Astrocyte (in vitro differentiated cells and primary cell): ENCODE measurements at regions not wholly inside any gene's neighbourhood (a gene's known extent, or its start where the extent isn't known, plus 50 kb on each side); places are given as distances from the start of the nearest gene placed in this dataset.
A peak's percentile ranks its signal among the peaks of the same experiment; 100 is the strongest.

Experiments used
- DNase-seq: peaks from one replicate; pipeline ENCODE4 v3.0.0-alpha.2; 2010; ENCODE audit warnings: low read depth
- FAIRE-seq: peaks from 2 replicates; lab custom pipeline; 2011; peaks lifted over from hg19 to GRCh38; lab: Jason Lieb, UNC
- H2AFZ ChIP-seq: 2 replicates; pipeline ENCODE4 v1.6.0; 2012; ENCODE audit warnings: low read depth, low read length, inconsistent platforms
- H3K27ac ChIP-seq: 2 replicates; pipeline ENCODE4 v1.5.1; 2011; ENCODE audit warnings: low read depth, low read length, inconsistent platforms
- H3K27me3 ChIP-seq: 2 replicates; pipeline ENCODE4 v1.6.0; 2011; ENCODE audit warnings: low read length, inconsistent platforms; ENCODE audit not compliant: insufficient read depth
- H3K36me3 ChIP-seq: 2 replicates; pipeline ENCODE4 v1.5.1; 2011; ENCODE audit warnings: low read length, inconsistent platforms; ENCODE audit not compliant: insufficient read depth
- H3K4me1 ChIP-seq: 2 replicates; pipeline ENCODE4 v1.5.1; 2011; ENCODE audit warnings: low read length, inconsistent platforms; ENCODE audit not compliant: insufficient read depth
- H3K4me2 ChIP-seq: 2 replicates; pipeline ENCODE4 v1.6.0; 2012; ENCODE audit warnings: low read length, inconsistent platforms
- H3K4me3 ChIP-seq: 2 replicates; pipeline ENCODE4 v1.5.1; 2011; ENCODE audit warnings: low read depth, mild to moderate bottlenecking, low read length, inconsistent platforms; ENCODE audit not compliant: insufficient read depth
- H3K79me2 ChIP-seq: 2 replicates; pipeline ENCODE4 v1.6.0; 2012; ENCODE audit warnings: mild to moderate bottlenecking, low read length, inconsistent platforms; ENCODE audit not compliant: insufficient read depth
- H3K9ac ChIP-seq: 2 replicates; pipeline ENCODE4 v1.6.0; 2012; ENCODE audit warnings: mild to moderate bottlenecking, low read length, inconsistent platforms
- H3K9me3 ChIP-seq: 2 replicates; pipeline ENCODE4 v1.5.1; 2012; ENCODE audit warnings: low read depth, mild to moderate bottlenecking, low read length, inconsistent platforms; ENCODE audit not compliant: insufficient read depth
- H4K20me1 ChIP-seq: 2 replicates; pipeline ENCODE4 v1.6.0; 2012; ENCODE audit warnings: low read length, inconsistent platforms; ENCODE audit not compliant: insufficient read depth
- H3K27ac Mint-ChIP-seq: one replicate; pipeline ENCODE4 v1.8.0; 2021; ENCODE audit warnings: mild to moderate bottlenecking, mixed read lengths; ENCODE audit not compliant: unreplicated experiment
- H3K27me3 Mint-ChIP-seq: one replicate; pipeline ENCODE4 v1.8.0; 2021; ENCODE audit warnings: low read depth, mixed read lengths; ENCODE audit not compliant: unreplicated experiment
- H3K36me3 Mint-ChIP-seq: one replicate; pipeline ENCODE4 v1.8.0; 2021; ENCODE audit warnings: low read depth, mixed read lengths; ENCODE audit not compliant: unreplicated experiment
- H3K4me1 Mint-ChIP-seq: one replicate; pipeline ENCODE4 v1.8.0; 2021; ENCODE audit warnings: low read depth, mixed read lengths; ENCODE audit not compliant: unreplicated experiment
- H3K4me3 Mint-ChIP-seq: one replicate; pipeline ENCODE4 v1.8.0; 2021; ENCODE audit warnings: mild to moderate bottlenecking, moderate library complexity, mixed read lengths; ENCODE audit not compliant: unreplicated experiment
- H3K9me3 Mint-ChIP-seq: one replicate; pipeline ENCODE4 v1.8.0; 2021; ENCODE audit warnings: mild to moderate bottlenecking, mixed read lengths; ENCODE audit not compliant: unreplicated experiment
- EZH2 ChIP-seq: IDR thresholded peaks from 2 replicates; pipeline ENCODE4 v1.6.1; 2012; ENCODE audit warnings: mild to moderate bottlenecking, low read length, inconsistent platforms; ENCODE audit not compliant: insufficient read depth
- TF ChIP-seq, protein P1 (sequence below): IDR thresholded peaks from 2 replicates; pipeline ENCODE4 v1.5.1; 2011; ENCODE audit warnings: low read depth, mild to moderate bottlenecking, inconsistent platforms, low read length, moderate library complexity; ENCODE audit not compliant: insufficient read depth

DNA sequence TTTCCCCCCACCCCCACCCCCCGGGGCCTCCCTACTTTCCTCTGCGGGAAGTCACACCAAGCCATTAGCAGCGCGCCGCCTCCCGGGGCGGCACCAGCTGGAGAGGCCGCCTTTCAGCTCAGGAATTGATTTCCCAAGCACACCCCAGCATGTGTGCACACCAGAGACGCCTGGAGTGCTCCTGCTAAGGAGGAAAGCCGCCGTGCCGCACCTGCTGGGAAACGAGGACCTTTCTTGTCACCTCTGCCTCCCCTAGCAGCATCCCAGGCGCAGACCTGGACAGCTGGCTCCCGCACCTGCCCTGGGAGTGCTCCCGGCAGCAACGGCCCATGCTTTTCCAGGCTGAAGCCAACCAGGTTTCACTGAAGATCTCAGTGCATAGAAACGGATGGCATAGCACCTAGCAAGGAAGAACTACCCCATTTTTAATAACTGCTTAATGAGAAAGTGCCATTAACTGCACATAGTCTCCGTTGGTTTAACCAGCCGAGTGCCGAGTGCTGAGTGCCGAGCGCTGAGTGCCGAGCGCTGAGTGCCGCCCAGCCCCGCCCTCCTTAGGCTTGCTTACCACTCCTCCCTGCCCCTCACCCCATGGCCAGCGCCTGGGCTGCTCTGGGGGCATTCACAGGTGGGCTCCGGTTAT lies 165.0 kb downstream of the USP12 start:
- Mint-ChIP-seq H3K9me3 (peaks cover 17% of the 10 kb centered on the region), H3K4me1 (no peaks in the 10 kb centered on the region), H3K4me3 (no peak overlapping the region), H3K27me3 (peaks cover 43% of the 10 kb centered on the region), H3K36me3 (no peaks in the 10 kb centered on the region), H3K27ac (no peak overlapping the region)
- Histone ChIP-seq H3K9ac (peak overlapping the region; percentile 23), H3K4me3 (peak overlapping the region; percentile 50), H3K4me1 (peaks cover 4% of the 10 kb centered on the region), H3K27me3 (peaks cover 19% of the 10 kb centered on the region), H2AFZ (peak overlapping the region; percentile 75), H3K9me3 (no peaks in the 10 kb centered on the region), H4K20me1 (no peaks in the 10 kb centered on the region), H3K36me3 (no peaks in the 10 kb centered on the region), H3K27ac (no peak overlapping the region), H3K4me2 (peak overlapping the region; percentile 89), H3K79me2 (no peaks in the 10 kb centered on the region)
- no peak for DNase-seq
- TF ChIP-seq, protein P1, sequence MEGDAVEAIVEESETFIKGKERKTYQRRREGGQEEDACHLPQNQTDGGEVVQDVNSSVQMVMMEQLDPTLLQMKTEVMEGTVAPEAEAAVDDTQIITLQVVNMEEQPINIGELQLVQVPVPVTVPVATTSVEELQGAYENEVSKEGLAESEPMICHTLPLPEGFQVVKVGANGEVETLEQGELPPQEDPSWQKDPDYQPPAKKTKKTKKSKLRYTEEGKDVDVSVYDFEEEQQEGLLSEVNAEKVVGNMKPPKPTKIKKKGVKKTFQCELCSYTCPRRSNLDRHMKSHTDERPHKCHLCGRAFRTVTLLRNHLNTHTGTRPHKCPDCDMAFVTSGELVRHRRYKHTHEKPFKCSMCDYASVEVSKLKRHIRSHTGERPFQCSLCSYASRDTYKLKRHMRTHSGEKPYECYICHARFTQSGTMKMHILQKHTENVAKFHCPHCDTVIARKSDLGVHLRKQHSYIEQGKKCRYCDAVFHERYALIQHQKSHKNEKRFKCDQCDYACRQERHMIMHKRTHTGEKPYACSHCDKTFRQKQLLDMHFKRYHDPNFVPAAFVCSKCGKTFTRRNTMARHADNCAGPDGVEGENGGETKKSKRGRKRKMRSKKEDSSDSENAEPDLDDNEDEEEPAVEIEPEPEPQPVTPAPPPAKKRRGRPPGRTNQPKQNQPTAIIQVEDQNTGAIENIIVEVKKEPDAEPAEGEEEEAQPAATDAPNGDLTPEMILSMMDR, result no peak
- peak; percentile 63 for TF ChIP-seq EZH2
- FAIRE-seq, result no peak

DNA sequence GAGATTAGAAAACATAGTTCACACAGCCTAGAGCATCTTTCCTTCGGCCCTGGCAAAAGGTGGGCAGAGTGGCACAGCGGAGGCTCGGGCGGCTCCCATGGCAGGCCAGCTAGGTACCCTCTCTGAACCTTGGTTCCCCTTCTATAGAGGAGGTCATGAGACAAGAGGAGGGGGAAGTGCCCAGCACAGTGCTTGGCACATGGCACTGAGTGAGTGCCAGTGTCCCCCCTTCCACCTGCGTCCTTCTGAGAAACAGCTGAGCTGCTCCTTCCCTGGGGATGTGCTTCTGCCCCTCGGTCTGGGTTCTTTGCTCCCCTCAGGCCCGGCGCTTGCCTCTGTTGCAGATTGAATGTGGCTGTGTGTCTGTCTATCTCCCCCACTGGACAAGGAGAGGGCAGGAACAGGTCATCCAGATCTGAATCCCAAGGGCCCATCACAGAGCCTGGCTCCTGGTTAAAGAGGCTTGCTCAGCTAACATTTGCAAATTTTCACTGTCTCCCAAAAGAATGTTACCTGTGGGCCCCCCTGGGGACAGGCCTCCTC lies 165.6 kb downstream of the USP12 start:
- H4K20me1 ChIP-seq, result no peaks in the 10 kb centered on the region
- H3K4me3 ChIP-seq, result no peak overlapping the region
- FAIRE-seq (no peak), DNase-seq (no peak)
- H3K79me2 ChIP-seq, result no peaks in the 10 kb centered on the region
- Mint-ChIP-seq H3K27me3 (peaks cover 49% of the 10 kb centered on the region), H3K4me1 (no peaks in the 10 kb centered on the region), H3K9me3 (peaks cover 17% of the 10 kb centered on the region), H3K36me3 (no peaks in the 10 kb centered on the region), H3K4me3 (no peak overlapping the region), H3K27ac (no peak overlapping the region)
- no peaks in the 10 kb centered on the region for H3K9me3 ChIP-seq
- H2AFZ ChIP-seq, result no peak overlapping the region
- H3K36me3 ChIP-seq, result no peaks in the 10 kb centered on the region
- peaks cover 19% of the 10 kb centered on the region for H3K27me3 ChIP-seq
- H3K4me1 ChIP-seq, result peaks cover 4% of the 10 kb centered on the region
- no peak overlapping the region for H3K27ac ChIP-seq
- peak overlapping the region; percentile 89 for H3K4me2 ChIP-seq
- no peak overlapping the region for H3K9ac ChIP-seq
- TF ChIP-seq, protein P1, result no peak
- TF ChIP-seq EZH2, result no peak

GRCh38 chr13:27005556-27005955 lies 166.1 kb downstream of the USP12 start:
- Histone ChIP-seq H3K4me1 (peaks cover 4% of the 10 kb centered on the region), H3K9me3 (no peaks in the 10 kb centered on the region), H3K27me3 (peaks cover 19% of the 10 kb centered on the region), H2AFZ (peak overlapping the region; percentile 30), H3K4me3 (no peak overlapping the region), H3K9ac (no peak overlapping the region), H4K20me1 (no peaks in the 10 kb centered on the region), H3K79me2 (no peaks in the 10 kb centered on the region), H3K27ac (no peak overlapping the region), H3K4me2 (peak overlapping the region; percentile 16), H3K36me3 (no peaks in the 10 kb centered on the region)
- H3K4me1 Mint-ChIP-seq, result no peaks in the 10 kb centered on the region
- TF ChIP-seq, protein P1, result no peak
- no peak for TF ChIP-seq EZH2
- FAIRE-seq (no peak), DNase-seq (peak; percentile 24)
- no peaks in the 10 kb centered on the region for H3K36me3 Mint-ChIP-seq
- H3K27ac Mint-ChIP-seq, result no peak overlapping the region
- H3K4me3 Mint-ChIP-seq, result peak overlapping the region; percentile 64
- H3K27me3 Mint-ChIP-seq, result peaks cover 51% of the 10 kb centered on the region
- H3K9me3 Mint-ChIP-seq, result peaks cover 17% of the 10 kb centered on the region
